Chondrocyte (in vitro differentiated cells): ENCODE measurements at regions not wholly inside any gene's neighbourhood (a gene's known extent, or its start where the extent isn't known, plus 50 kb on each side); places are given as distances from the start of the nearest gene placed in this dataset.

Experiments used
- DNase-seq: peaks from one replicate; pipeline ENCODE4 v3.0.0; 2021; ENCODE audit warnings: mixed read lengths, low spot score
- H3K27ac Mint-ChIP-seq: one replicate; pipeline ENCODE4 v1.8.0; 2021; ENCODE audit warnings: mild to moderate bottlenecking, moderate library complexity, mixed read lengths; ENCODE audit not compliant: unreplicated experiment
- H3K27me3 Mint-ChIP-seq: 2 replicates; pipeline ENCODE4 v1.8.0; 2021; ENCODE audit warnings: low read depth, mixed read lengths
- H3K36me3 Mint-ChIP-seq: 2 replicates; pipeline ENCODE4 v1.8.0; 2021; ENCODE audit warnings: low read depth, mixed read lengths
- H3K4me1 Mint-ChIP-seq: 2 replicates; pipeline ENCODE4 v1.8.0; 2021; ENCODE audit warnings: low read depth, mild to moderate bottlenecking, mixed read lengths
- H3K4me3 Mint-ChIP-seq: one replicate; pipeline ENCODE4 v1.8.0; 2021; ENCODE audit warnings: mild to moderate bottlenecking, moderate library complexity, mixed read lengths; ENCODE audit not compliant: unreplicated experiment
- H3K9me3 Mint-ChIP-seq: 2 replicates; pipeline ENCODE4 v1.8.0; 2021; ENCODE audit warnings: low read depth, mixed read lengths
- TF ChIP-seq, protein P1 (sequence below): fragments of 200-600 bp; sonication (generic); IDR thresholded peaks from 2 replicates; pipeline ENCODE4 v1.5.0; 2021; ENCODE audit warnings: antibody characterized with exemption, mild to moderate bottlenecking, moderate library complexity

DNA sequence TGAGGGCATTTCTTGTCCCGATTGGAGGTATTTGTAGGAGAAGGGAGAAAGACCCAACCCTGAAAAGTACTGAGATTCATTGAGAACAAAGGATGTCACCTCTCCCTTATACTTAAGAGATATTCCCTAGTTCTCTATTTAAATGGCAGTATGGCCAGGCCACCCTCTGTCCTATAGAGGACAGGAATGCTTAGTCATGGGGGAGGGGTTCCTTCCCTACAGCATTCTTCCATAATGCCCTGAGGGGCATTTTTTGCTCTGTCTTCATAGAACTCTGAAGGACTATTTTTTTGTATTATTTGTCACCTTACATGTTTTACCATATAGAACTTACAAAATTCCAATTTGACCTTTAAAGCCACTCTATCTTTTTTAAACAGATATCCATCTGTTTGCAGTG is 176.3 kb downstream of the TMEM161B start:
- H3K4me1 Mint-ChIP-seq = no peaks in the 10 kb centered on the region
- no peak overlapping the region for H3K27ac Mint-ChIP-seq
- DNase-seq = no peak
- H3K4me3 Mint-ChIP-seq = no peak overlapping the region
- TF ChIP-seq, protein P1, sequence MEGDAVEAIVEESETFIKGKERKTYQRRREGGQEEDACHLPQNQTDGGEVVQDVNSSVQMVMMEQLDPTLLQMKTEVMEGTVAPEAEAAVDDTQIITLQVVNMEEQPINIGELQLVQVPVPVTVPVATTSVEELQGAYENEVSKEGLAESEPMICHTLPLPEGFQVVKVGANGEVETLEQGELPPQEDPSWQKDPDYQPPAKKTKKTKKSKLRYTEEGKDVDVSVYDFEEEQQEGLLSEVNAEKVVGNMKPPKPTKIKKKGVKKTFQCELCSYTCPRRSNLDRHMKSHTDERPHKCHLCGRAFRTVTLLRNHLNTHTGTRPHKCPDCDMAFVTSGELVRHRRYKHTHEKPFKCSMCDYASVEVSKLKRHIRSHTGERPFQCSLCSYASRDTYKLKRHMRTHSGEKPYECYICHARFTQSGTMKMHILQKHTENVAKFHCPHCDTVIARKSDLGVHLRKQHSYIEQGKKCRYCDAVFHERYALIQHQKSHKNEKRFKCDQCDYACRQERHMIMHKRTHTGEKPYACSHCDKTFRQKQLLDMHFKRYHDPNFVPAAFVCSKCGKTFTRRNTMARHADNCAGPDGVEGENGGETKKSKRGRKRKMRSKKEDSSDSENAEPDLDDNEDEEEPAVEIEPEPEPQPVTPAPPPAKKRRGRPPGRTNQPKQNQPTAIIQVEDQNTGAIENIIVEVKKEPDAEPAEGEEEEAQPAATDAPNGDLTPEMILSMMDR = no peak
- peaks cover 9% of the 10 kb centered on the region for H3K27me3 Mint-ChIP-seq
- H3K9me3 Mint-ChIP-seq = no peaks in the 10 kb centered on the region
- H3K36me3 Mint-ChIP-seq = no peaks in the 10 kb centered on the region

DNA sequence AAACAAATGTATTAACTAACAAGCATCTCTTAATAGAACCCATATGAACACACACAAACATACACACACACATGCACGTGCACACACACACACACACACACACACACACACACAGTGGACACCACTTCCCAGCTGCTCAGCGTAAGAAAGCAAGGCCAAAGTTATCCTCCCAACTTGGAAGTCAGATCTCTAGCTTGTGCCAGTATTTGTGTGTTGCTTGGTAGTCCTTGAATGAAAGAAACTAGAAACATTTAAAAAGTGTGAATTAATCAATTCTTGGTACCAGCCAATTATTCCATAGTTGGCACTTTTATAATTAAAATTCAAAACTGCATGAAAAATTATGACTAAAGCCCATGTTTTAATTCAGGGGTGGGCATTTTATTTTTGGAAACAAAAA is 178.1 kb downstream of the TMEM161B start:
- no peaks in the 10 kb centered on the region for H3K36me3 Mint-ChIP-seq
- TF ChIP-seq, protein P1 = no peak
- peaks cover 12% of the 10 kb centered on the region for H3K27me3 Mint-ChIP-seq
- H3K4me3 Mint-ChIP-seq = no peak overlapping the region
- H3K27ac Mint-ChIP-seq = no peak overlapping the region
- no peak for DNase-seq
- H3K9me3 Mint-ChIP-seq = no peaks in the 10 kb centered on the region
- H3K4me1 Mint-ChIP-seq = no peaks in the 10 kb centered on the region

DNA sequence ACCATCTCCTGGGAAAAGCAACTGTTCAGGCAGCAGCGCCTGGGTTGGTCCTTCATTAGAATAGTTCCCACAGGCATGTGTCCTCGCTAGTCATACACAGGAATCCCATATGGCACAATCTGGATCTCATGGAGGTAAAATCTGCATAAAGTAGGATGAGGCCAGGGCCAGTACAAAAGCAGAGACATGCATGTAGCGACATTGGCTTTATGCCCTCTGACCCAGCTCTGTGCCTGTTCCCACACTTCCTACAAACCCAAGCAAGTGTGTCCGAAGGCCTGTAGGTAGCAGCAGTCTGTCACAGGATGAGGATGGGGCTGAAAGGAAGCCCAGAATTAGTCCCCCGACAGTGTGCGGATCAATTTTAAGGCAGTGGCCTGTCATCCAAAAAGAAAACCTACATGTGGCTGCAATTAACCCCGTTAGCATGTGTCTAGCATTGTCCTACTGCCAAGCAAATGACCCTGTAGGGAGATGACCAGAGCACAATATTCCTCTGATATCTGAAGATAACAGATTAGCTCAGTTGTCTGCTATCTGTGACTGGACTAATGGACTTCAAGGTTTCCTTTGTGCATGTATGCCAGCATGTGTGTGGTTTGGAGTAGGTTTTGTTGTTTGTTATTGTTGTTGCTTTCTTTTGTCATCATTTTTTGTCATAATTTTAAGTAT is 178.8 kb downstream of the TMEM161B start:
- TF ChIP-seq, protein P1 = no peak
- no peak for DNase-seq
- Mint-ChIP-seq H3K36me3 (no peaks in the 10 kb centered on the region), H3K9me3 (no peaks in the 10 kb centered on the region), H3K27ac (no peak overlapping the region), H3K4me3 (no peak overlapping the region), H3K27me3 (peaks cover 12% of the 10 kb centered on the region), H3K4me1 (no peaks in the 10 kb centered on the region)

DNA sequence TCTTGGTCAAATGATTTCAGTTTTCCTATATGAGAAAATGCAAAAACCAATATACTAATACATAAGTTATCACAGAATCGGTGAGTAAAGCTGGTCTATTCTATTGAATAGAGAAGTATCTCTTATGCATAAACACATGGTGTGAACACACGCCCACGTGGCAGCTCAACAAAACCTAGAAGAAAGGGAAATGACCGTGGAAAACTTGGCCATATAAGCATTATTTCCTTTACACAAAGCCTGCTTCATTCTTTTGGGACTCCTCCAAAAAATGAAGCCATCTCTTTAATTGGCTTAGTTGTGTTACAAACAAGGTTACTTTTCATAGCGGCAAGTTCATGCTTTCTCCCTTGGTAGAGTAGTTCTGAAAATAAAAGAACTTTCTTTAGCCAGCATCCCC is 183.2 kb downstream of the TMEM161B start:
- no peak overlapping the region for H3K4me3 Mint-ChIP-seq
- TF ChIP-seq, protein P1 = no peak
- H3K4me1 Mint-ChIP-seq = no peaks in the 10 kb centered on the region
- no peaks in the 10 kb centered on the region for H3K36me3 Mint-ChIP-seq
- no peak for DNase-seq
- no peak overlapping the region for H3K27ac Mint-ChIP-seq
- H3K9me3 Mint-ChIP-seq = no peaks in the 10 kb centered on the region
- H3K27me3 Mint-ChIP-seq = peaks cover 3% of the 10 kb centered on the region

DNA sequence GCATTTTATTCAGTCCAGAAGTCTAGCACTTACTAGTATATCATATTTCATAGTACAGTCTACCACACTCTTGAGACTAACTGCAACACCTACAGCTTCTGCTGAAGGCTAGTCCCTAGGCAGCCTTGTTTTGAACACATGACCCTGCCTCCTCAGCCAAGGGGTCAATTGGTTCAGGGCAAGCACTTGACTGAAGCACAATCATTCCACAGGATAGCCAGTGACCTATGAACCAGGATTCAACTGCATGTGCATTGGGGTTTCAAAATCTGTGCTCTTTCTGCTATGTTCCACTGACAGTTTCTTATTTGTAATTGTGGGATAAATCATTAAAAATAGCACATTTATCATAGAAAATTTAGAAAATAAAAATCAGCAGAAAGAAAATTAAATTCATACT is 186.8 kb downstream of the TMEM161B start:
- H3K9me3 Mint-ChIP-seq = peaks cover 14% of the 10 kb centered on the region
- H3K4me1 Mint-ChIP-seq = no peaks in the 10 kb centered on the region
- no peaks in the 10 kb centered on the region for H3K36me3 Mint-ChIP-seq
- TF ChIP-seq, protein P1 = no peak
- H3K27ac Mint-ChIP-seq = no peak overlapping the region
- no peak overlapping the region for H3K4me3 Mint-ChIP-seq
- DNase-seq = no peak
- no peaks in the 10 kb centered on the region for H3K27me3 Mint-ChIP-seq
